Testis (tissue), 2 donors: ENCODE measurements at regions not wholly inside any gene's neighbourhood (a gene's known extent, or its start where the extent isn't known, plus 50 kb on each side); places are given as distances from the start of the nearest gene placed in this dataset.

Experiments used
- CTCF ChIP-seq, 3 experiments: fragments of 450-650 bp in 2 of 3; fragments of 200-600 bp in 1 of 3; sonication (generic) in 1 of 3; IDR thresholded peaks; one replicate each; pipeline ENCODE4 v1.5.1; 2016 to 2019; ENCODE audit warnings: antibody characterized with exemption in 3 of 3, mild to moderate bottlenecking in 2 of 3, moderate library complexity in 1 of 3
- POLR2A ChIP-seq: fragments of 450-650 bp; IDR thresholded peaks from one replicate; pipeline ENCODE4 v1.6.1; 2017; ENCODE audit warnings: antibody characterized with exemption, mild to moderate bottlenecking, moderate library complexity

DNA sequence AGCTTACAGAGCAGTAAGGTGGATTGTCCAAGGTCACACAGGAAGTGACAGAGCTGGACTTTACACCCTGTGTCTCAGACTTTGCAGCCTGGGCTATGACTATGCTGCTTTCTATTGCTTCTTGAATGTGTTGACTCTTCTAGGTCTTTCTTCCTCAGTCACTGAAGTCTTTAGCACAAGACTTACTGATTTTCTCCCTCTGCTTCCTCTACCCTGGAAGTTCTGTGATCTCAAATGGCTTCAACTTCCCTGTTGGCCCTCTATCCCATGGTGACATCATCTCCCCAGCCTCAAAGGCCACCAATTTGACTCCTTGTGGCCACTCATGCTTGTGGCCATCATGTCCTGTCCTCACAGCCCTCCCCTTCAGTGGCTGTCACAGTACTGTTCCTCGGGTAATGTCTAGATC lies 181.3 kb downstream of the HS3ST3A1 start:
- no peak for TF ChIP-seq CTCF (IDR thresholded peaks at IDR 0.05)
- TF ChIP-seq POLR2A: no peak
